GM23338 (cell line): ENCODE measurements at regions not wholly inside any gene's neighbourhood (a gene's known extent, or its start where the extent isn't known, plus 50 kb on each side); places are given as distances from the start of the nearest gene placed in this dataset.

Experiments used
- ATAC-seq: fragments of 200-7000 bp; cut with Tn5 transposase; 3 replicates; pipeline ENCODE4 v1.9.1; 2020
- DNase-seq: peaks from one replicate; pipeline ENCODE4 v3.0.0-alpha.2; 2015; ENCODE audit warnings: low spot score
- H2AFZ ChIP-seq: fragments of 200-600 bp; sonication (generic); 2 replicates; pipeline ENCODE4 v1.8.0; 2016; ENCODE audit warnings: antibody characterized with exemption, mild to moderate bottlenecking, moderate library complexity
- H3F3A ChIP-seq: fragments of 200-600 bp; sonication (generic); replicated peaks from 2 replicates; pipeline ENCODE4 v1.8.0; 2017; ENCODE audit warnings: antibody characterized with exemption, mixed run types, low read depth
- H3K27ac ChIP-seq: fragments of 200-600 bp; sonication (generic); 2 replicates; pipeline ENCODE4 v1.6.1; 2016; ENCODE audit warnings: low read depth
- H3K27me3 ChIP-seq: fragments of 200-600 bp; sonication (generic); 2 replicates; pipeline ENCODE4 v1.8.0; 2016; ENCODE audit warnings: mild to moderate bottlenecking, mixed run types, moderate library complexity; ENCODE audit not compliant: insufficient read depth
- H3K36me3 ChIP-seq: fragments of 200-600 bp; sonication (generic); 2 replicates; pipeline ENCODE4 v1.8.0; 2016; ENCODE audit warnings: mild to moderate bottlenecking; ENCODE audit not compliant: insufficient read depth
- H3K4me1 ChIP-seq: fragments of 200-600 bp; sonication (generic); 2 replicates; pipeline ENCODE4 v1.8.0; 2016; ENCODE audit warnings: mild to moderate bottlenecking, moderate library complexity; ENCODE audit not compliant: insufficient read depth
- H3K4me2 ChIP-seq: fragments of 200-600 bp; sonication (generic); 2 replicates; pipeline ENCODE4 v1.7.1; 2017; ENCODE audit warnings: mixed run types
- H3K4me3 ChIP-seq: fragments of 200-600 bp; sonication (generic); 2 replicates; pipeline ENCODE4 v1.6.1; 2016; ENCODE audit warnings: mixed run types
- H3K79me2 ChIP-seq: fragments of 200-600 bp; sonication (generic); replicated peaks from 2 replicates; pipeline ENCODE4 v1.8.0; 2017; ENCODE audit warnings: mild to moderate bottlenecking; ENCODE audit not compliant: insufficient read depth
- H3K9me2 ChIP-seq: fragments of 200-600 bp; sonication (generic); 2 replicates; pipeline ENCODE4 v1.8.0; 2017; ENCODE audit not compliant: insufficient read depth
- H4K20me1 ChIP-seq: fragments of 200-600 bp; sonication (generic); replicated peaks from 2 replicates; pipeline ENCODE4 v1.8.0; 2017; ENCODE audit warnings: mild to moderate bottlenecking; ENCODE audit not compliant: insufficient read depth
- H3K27ac Mint-ChIP-seq: 2 replicates; pipeline ENCODE4 v1.8.0; 2020; ENCODE audit warnings: inconsistent platforms, mild to moderate bottlenecking, moderate library complexity, mixed read lengths
- H3K27me3 Mint-ChIP-seq: 3 replicates; pipeline ENCODE4 v1.8.0; 2022; ENCODE audit warnings: low read depth, mild to moderate bottlenecking, moderate library complexity, mixed read lengths, inconsistent platforms; ENCODE audit not compliant: insufficient read depth, poor library complexity
- H3K36me3 Mint-ChIP-seq: 3 replicates; pipeline ENCODE4 v1.8.0; 2021; ENCODE audit warnings: low read depth, mild to moderate bottlenecking, inconsistent platforms, moderate library complexity, mixed read lengths
- H3K4me1 Mint-ChIP-seq: 3 replicates; pipeline ENCODE4 v1.8.0; 2020; ENCODE audit warnings: mild to moderate bottlenecking, inconsistent platforms, mixed read lengths
- H3K4me3 Mint-ChIP-seq: 3 replicates; pipeline ENCODE4 v1.8.0; 2021; ENCODE audit warnings: moderate library complexity, mild to moderate bottlenecking, inconsistent platforms, mixed read lengths
- H3K9me3 Mint-ChIP-seq: 3 replicates; pipeline ENCODE4 v1.8.0; 2020; ENCODE audit warnings: moderate library complexity, mild to moderate bottlenecking, inconsistent platforms, mixed read lengths
- CREB1 ChIP-seq: fragments of 250-450 bp; sonication (Bioruptor Pico); IDR thresholded peaks from 2 replicates; pipeline ENCODE4 v1.5.0; 2020; ENCODE audit warnings: low read depth, mild to moderate bottlenecking, moderate library complexity
- EZH2 ChIP-seq: fragments of 200-600 bp; sonication (generic); IDR thresholded peaks from one replicate; pipeline ENCODE4 v1.8.0; 2017; ENCODE audit warnings: antibody characterized with exemption, mild to moderate bottlenecking, low read depth; ENCODE audit not compliant: unreplicated experiment
- EZH2phosphoT487 ChIP-seq: fragments of 200-600 bp; sonication (generic); IDR thresholded peaks from one replicate; pipeline ENCODE4 v1.8.1; 2018; ENCODE audit warnings: antibody characterized with exemption; ENCODE audit not compliant: unreplicated experiment
- JUNB ChIP-seq: IDR thresholded peaks from one replicate; pipeline ENCODE4 v1.6.1; 2016; ENCODE audit warnings: antibody characterized with exemption; ENCODE audit not compliant: unreplicated experiment
- NANOG ChIP-seq: IDR thresholded peaks from 2 replicates; pipeline ENCODE4 v1.6.1; 2016; ENCODE audit warnings: antibody characterized with exemption, borderline replicate concordance
- POLR2AphosphoS5 ChIP-seq: IDR thresholded peaks from 2 replicates; pipeline ENCODE4 v1.6.1; 2016; ENCODE audit warnings: antibody characterized with exemption, low read depth
- STAT1 ChIP-seq: IDR thresholded peaks from one replicate; pipeline ENCODE4 v1.6.1; 2016; ENCODE audit warnings: antibody characterized with exemption; ENCODE audit not compliant: unreplicated experiment
- ZNF114 ChIP-seq: fragments of 250-450 bp; sonication (Bioruptor Pico); IDR thresholded peaks from 2 replicates; pipeline ENCODE4 v1.5.0; 2020; ENCODE audit warnings: mild to moderate bottlenecking, moderate library complexity
- ZNF331 ChIP-seq: fragments of 250-450 bp; sonication (Bioruptor Pico); IDR thresholded peaks from 2 replicates; pipeline ENCODE4 v1.5.0; 2020; ENCODE audit warnings: low read depth, mild to moderate bottlenecking, moderate library complexity
- TF ChIP-seq, protein P1 (sequence below): IDR thresholded peaks from one replicate; pipeline ENCODE4 v1.6.1; 2018; ENCODE audit warnings: antibody characterized with exemption; ENCODE audit not compliant: unreplicated experiment
- TF ChIP-seq, protein P2 (sequence below), 2 experiments: fragments of 200-600 bp in 1 of 2; sonication (generic) in 1 of 2; conservative IDR thresholded peaks; 2 replicates each; pipeline versions ENCODE4 v1.5.1 to v1.6.1; 2016 to 2017; ENCODE audit warnings: antibody characterized with exemption in 2 of 2, low read depth in 2 of 2, mild to moderate bottlenecking in 2 of 2, moderate library complexity in 1 of 2
- TF ChIP-seq, protein P3 (sequence below): IDR thresholded peaks from 2 replicates; pipeline ENCODE4 v1.6.1; 2016; ENCODE audit warnings: antibody characterized with exemption
- TF ChIP-seq, protein P4 (sequence below): fragments of 250-450 bp; sonication (Bioruptor Pico); IDR thresholded peaks from 2 replicates; pipeline ENCODE4 v1.5.0; 2020; ENCODE audit warnings: mild to moderate bottlenecking, moderate library complexity

DNA sequence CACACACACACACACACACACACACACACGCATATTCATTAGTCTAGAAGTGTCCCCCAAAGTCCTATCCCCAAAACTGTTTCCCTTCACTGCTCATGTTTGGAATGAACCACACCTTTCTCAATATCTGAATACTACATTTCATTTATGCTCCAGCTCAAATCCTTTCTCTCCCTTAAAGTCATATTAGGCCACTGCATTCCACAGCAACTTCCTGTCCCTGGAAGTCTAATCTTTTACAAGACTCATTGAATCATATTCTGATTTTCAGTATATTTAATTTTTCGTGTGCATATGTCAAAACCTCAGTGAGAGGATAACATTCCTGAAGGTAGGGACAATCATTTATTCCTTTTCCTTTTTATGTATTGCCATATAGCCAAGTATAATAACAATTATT lies 155.6 kb upstream of the LMNTD1 start:
- H3K27me3 ChIP-seq: no peaks in the 10 kb centered on the region
- DNase-seq: no peak
- no peak overlapping the region for H3K27ac ChIP-seq
- TF ChIP-seq, protein P1, sequence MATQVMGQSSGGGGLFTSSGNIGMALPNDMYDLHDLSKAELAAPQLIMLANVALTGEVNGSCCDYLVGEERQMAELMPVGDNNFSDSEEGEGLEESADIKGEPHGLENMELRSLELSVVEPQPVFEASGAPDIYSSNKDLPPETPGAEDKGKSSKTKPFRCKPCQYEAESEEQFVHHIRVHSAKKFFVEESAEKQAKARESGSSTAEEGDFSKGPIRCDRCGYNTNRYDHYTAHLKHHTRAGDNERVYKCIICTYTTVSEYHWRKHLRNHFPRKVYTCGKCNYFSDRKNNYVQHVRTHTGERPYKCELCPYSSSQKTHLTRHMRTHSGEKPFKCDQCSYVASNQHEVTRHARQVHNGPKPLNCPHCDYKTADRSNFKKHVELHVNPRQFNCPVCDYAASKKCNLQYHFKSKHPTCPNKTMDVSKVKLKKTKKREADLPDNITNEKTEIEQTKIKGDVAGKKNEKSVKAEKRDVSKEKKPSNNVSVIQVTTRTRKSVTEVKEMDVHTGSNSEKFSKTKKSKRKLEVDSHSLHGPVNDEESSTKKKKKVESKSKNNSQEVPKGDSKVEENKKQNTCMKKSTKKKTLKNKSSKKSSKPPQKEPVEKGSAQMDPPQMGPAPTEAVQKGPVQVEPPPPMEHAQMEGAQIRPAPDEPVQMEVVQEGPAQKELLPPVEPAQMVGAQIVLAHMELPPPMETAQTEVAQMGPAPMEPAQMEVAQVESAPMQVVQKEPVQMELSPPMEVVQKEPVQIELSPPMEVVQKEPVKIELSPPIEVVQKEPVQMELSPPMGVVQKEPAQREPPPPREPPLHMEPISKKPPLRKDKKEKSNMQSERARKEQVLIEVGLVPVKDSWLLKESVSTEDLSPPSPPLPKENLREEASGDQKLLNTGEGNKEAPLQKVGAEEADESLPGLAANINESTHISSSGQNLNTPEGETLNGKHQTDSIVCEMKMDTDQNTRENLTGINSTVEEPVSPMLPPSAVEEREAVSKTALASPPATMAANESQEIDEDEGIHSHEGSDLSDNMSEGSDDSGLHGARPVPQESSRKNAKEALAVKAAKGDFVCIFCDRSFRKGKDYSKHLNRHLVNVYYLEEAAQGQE: no peak
- no peak for TF ChIP-seq STAT1
- no peak for TF ChIP-seq CREB1 (CRISPR knock-in tag)
- TF ChIP-seq ZNF114 (CRISPR knock-in tag): no peak
- TF ChIP-seq NANOG: no peak
- TF ChIP-seq, protein P2, sequence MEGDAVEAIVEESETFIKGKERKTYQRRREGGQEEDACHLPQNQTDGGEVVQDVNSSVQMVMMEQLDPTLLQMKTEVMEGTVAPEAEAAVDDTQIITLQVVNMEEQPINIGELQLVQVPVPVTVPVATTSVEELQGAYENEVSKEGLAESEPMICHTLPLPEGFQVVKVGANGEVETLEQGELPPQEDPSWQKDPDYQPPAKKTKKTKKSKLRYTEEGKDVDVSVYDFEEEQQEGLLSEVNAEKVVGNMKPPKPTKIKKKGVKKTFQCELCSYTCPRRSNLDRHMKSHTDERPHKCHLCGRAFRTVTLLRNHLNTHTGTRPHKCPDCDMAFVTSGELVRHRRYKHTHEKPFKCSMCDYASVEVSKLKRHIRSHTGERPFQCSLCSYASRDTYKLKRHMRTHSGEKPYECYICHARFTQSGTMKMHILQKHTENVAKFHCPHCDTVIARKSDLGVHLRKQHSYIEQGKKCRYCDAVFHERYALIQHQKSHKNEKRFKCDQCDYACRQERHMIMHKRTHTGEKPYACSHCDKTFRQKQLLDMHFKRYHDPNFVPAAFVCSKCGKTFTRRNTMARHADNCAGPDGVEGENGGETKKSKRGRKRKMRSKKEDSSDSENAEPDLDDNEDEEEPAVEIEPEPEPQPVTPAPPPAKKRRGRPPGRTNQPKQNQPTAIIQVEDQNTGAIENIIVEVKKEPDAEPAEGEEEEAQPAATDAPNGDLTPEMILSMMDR (conservative IDR thresholded peaks at IDR 0.05; ENCODE audit: low read depth in 2 of 2): no peak
- TF ChIP-seq, protein P3, sequence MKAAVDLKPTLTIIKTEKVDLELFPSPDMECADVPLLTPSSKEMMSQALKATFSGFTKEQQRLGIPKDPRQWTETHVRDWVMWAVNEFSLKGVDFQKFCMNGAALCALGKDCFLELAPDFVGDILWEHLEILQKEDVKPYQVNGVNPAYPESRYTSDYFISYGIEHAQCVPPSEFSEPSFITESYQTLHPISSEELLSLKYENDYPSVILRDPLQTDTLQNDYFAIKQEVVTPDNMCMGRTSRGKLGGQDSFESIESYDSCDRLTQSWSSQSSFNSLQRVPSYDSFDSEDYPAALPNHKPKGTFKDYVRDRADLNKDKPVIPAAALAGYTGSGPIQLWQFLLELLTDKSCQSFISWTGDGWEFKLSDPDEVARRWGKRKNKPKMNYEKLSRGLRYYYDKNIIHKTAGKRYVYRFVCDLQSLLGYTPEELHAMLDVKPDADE: no peak
- TF ChIP-seq JUNB: no peak
- TF ChIP-seq, protein P4, sequence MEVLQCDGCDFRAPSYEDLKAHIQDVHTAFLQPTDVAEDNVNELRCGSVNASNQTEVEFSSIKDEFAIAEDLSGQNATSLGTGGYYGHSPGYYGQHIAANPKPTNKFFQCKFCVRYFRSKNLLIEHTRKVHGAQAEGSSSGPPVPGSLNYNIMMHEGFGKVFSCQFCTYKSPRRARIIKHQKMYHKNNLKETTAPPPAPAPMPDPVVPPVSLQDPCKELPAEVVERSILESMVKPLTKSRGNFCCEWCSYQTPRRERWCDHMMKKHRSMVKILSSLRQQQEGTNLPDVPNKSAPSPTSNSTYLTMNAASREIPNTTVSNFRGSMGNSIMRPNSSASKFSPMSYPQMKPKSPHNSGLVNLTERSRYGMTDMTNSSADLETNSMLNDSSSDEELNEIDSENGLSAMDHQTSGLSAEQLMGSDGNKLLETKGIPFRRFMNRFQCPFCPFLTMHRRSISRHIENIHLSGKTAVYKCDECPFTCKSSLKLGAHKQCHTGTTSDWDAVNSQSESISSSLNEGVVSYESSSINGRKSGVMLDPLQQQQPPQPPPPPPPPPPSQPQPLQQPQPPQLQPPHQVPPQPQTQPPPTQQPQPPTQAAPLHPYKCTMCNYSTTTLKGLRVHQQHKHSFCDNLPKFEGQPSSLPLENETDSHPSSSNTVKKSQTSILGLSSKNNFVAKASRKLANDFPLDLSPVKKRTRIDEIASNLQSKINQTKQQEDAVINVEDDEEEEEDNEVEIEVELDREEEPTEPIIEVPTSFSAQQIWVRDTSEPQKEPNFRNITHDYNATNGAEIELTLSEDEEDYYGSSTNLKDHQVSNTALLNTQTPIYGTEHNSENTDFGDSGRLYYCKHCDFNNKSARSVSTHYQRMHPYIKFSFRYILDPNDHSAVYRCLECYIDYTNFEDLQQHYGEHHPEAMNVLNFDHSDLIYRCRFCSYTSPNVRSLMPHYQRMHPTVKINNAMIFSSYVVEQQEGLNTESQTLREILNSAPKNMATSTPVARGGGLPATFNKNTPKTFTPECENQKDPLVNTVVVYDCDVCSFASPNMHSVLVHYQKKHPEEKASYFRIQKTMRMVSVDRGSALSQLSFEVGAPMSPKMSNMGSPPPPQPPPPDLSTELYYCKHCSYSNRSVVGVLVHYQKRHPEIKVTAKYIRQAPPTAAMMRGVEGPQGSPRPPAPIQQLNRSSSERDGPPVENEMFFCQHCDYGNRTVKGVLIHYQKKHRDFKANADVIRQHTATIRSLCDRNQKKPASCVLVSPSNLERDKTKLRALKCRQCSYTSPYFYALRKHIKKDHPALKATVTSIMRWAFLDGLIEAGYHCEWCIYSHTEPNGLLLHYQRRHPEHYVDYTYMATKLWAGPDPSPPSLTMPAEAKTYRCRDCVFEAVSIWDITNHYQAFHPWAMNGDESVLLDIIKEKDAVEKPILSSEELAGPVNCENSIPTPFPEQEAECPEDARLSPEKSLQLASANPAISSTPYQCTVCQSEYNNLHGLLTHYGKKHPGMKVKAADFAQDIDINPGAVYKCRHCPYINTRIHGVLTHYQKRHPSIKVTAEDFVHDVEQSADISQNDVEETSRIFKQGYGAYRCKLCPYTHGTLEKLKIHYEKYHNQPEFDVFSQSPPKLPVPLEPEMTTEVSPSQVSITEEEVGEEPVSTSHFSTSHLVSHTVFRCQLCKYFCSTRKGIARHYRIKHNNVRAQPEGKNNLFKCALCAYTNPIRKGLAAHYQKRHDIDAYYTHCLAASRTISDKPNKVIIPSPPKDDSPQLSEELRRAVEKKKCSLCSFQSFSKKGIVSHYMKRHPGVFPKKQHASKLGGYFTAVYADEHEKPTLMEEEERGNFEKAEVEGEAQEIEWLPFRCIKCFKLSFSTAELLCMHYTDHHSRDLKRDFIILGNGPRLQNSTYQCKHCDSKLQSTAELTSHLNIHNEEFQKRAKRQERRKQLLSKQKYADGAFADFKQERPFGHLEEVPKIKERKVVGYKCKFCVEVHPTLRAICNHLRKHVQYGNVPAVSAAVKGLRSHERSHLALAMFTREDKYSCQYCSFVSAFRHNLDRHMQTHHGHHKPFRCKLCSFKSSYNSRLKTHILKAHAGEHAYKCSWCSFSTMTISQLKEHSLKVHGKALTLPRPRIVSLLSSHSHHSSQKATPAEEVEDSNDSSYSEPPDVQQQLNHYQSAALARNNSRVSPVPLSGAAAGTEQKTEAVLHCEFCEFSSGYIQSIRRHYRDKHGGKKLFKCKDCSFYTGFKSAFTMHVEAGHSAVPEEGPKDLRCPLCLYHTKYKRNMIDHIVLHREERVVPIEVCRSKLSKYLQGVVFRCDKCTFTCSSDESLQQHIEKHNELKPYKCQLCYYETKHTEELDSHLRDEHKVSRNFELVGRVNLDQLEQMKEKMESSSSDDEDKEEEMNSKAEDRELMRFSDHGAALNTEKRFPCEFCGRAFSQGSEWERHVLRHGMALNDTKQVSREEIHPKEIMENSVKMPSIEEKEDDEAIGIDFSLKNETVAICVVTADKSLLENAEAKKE: no peak
- no peak for TF ChIP-seq ZNF331
- TF ChIP-seq POLR2AphosphoS5: no peak
- TF ChIP-seq EZH2phosphoT487: no peak
- no peak for TF ChIP-seq EZH2
- Mint-ChIP-seq H3K9me3 (peaks cover 50% of the 10 kb centered on the region), H3K27ac (no peak overlapping the region), H3K4me3 (no peak overlapping the region), H3K27me3 (peaks cover 6% of the 10 kb centered on the region), H3K4me1 (no peaks in the 10 kb centered on the region), H3K36me3 (peaks cover 35% of the 10 kb centered on the region)
- no peak overlapping the region for H3K4me2 ChIP-seq
- H3K9me2 ChIP-seq: peaks cover 4% of the 10 kb centered on the region; the same call in 1 of the 2 replicates
- H3K4me3 ChIP-seq: no peak overlapping the region
- peaks cover 13% of the 10 kb centered on the region; the same call in 1 of the 2 replicates for H3K36me3 ChIP-seq
- no peak for ATAC-seq
- H3F3A ChIP-seq: no peaks in the 10 kb centered on the region
- H3K4me1 ChIP-seq: no peaks in the 10 kb centered on the region
- no peaks in the 10 kb centered on the region for H4K20me1 ChIP-seq
- H2AFZ ChIP-seq: no peak overlapping the region
- H3K79me2 ChIP-seq: no peaks in the 10 kb centered on the region
